Stomach (tissue), 4 donors: ENCODE measurements at regions not wholly inside any gene's neighbourhood (a gene's known extent, or its start where the extent isn't known, plus 50 kb on each side); places are given as distances from the start of the nearest gene placed in this dataset.

Source experiments
- CTCF ChIP-seq, 7 experiments: fragments of 450-650 bp in 4 of 7; fragments of 200-600 bp in 3 of 7; sonication (generic) in 3 of 7; IDR thresholded peaks; one replicate each; pipeline ENCODE4 v1.5.1; 2016 to 2019; ENCODE audit warnings: antibody characterized with exemption in 7 of 7, control low read depth in 2 of 7, mild to moderate bottlenecking in 1 of 7
- POLR2A ChIP-seq, 4 donors: fragments of 450-650 bp; IDR thresholded peaks; one replicate each; pipeline ENCODE4 v1.6.1; 2016; ENCODE audit warnings: antibody characterized with exemption in 4 of 4, control low read depth in 2 of 4, mild to moderate bottlenecking in 1 of 4, moderate library complexity in 1 of 4

- TF ChIP-seq CTCF (IDR thresholded peaks at IDR 0.05) (no peak), POLR2A (IDR thresholded peaks at IDR 0.05) (no peak)
These were observed 191.0 kb downstream of the HRH4 start for GRCh38 chr18:24651434-24651833.
